ENCODE measurements at regions not wholly inside any gene's neighbourhood (a gene's known extent, or its start where the extent isn't known, plus 50 kb on each side); places are given as distances from the start of the nearest gene placed in this dataset.
A peak's percentile ranks its signal among the peaks of the same experiment; 100 is the strongest.

- Mint-ChIP-seq H3K27ac (no peak overlapping the region), H3K36me3 (ENCODE audit: low read depth) (no peaks in the 10 kb centered on the region), H3K4me1 (no peaks in the 10 kb centered on the region), H3K9me3 (no peaks in the 10 kb centered on the region), H3K27me3 (ENCODE audit: insufficient read depth) (peaks cover 3% of the 10 kb centered on the region), H3K4me3 (no peak overlapping the region)
- Histone ChIP-seq H3K36me3 (ENCODE audit: control insufficient read depth, insufficient read depth, low read length) (no peaks in the 10 kb centered on the region), H3K27ac (ENCODE audit: low read depth, low read length) (no peak overlapping the region), H3K9me3 (ENCODE audit: control insufficient read depth, low read length) (no peaks in the 10 kb centered on the region), H3K27me3 (ENCODE audit: control insufficient read depth, insufficient read depth, low read length, poor library complexity, severe bottlenecking) (peaks cover 4% of the 10 kb centered on the region), H3K4me3 (ENCODE audit: low read length) (no peak overlapping the region), H3K9ac (ENCODE audit: extremely low read depth, low read length, poor library complexity, severe bottlenecking) (no peak overlapping the region), H3K4me1 (ENCODE audit: control insufficient read depth, insufficient read depth, low read length) (no peaks in the 10 kb centered on the region)
- DNase-seq: no peak
- TF ChIP-seq CTCF (conservative IDR thresholded peaks at IDR 0.05): peak; percentile 32
These were observed 64.0 kb upstream of the REG3A start for GRCh38 chr2:79223539-79223938.

- Mint-ChIP-seq H3K36me3 (ENCODE audit: low read depth) (peaks cover 7% of the 10 kb centered on the region), H3K4me1 (no peaks in the 10 kb centered on the region), H3K27ac (no peak overlapping the region), H3K4me3 (no peak overlapping the region), H3K27me3 (ENCODE audit: insufficient read depth) (peaks cover 17% of the 10 kb centered on the region), H3K9me3 (peaks cover 27% of the 10 kb centered on the region)
- no peak overlapping the region for H3K4me3 ChIP-seq (ENCODE audit: low read length)
- H3K9ac ChIP-seq (ENCODE audit: extremely low read depth, low read length, poor library complexity, severe bottlenecking): no peak overlapping the region
- no peaks in the 10 kb centered on the region for H3K9me3 ChIP-seq (ENCODE audit: control insufficient read depth, low read length)
- H3K27ac ChIP-seq (ENCODE audit: low read depth, low read length): no peak overlapping the region
- DNase-seq: peak; percentile 81
- peak; percentile 96 for TF ChIP-seq CTCF (conservative IDR thresholded peaks at IDR 0.05)
- H3K4me1 ChIP-seq (ENCODE audit: control insufficient read depth, insufficient read depth, low read length): no peaks in the 10 kb centered on the region
- no peaks in the 10 kb centered on the region for H3K36me3 ChIP-seq (ENCODE audit: control insufficient read depth, insufficient read depth, low read length)
- H3K27me3 ChIP-seq (ENCODE audit: control insufficient read depth, insufficient read depth, low read length, poor library complexity, severe bottlenecking): peaks cover 6% of the 10 kb centered on the region
- 41 to 44% methylated on average over 8 to 9 of the region's 9 CpGs for WGBS, 2 experiments (ENCODE audit: insufficient coverage in 1 of 2, insufficient read length in 1 of 2)
These were observed 59.9 kb upstream of the REG3A start for GRCh38 chr2:79219383-79219988.

GRCh38 chr2:79210274-79210917, 50.8 kb upstream of the REG3A start:
- TF ChIP-seq CTCF (conservative IDR thresholded peaks at IDR 0.05): no peak
- Histone ChIP-seq H3K9me3 (ENCODE audit: control insufficient read depth, low read length) (no peaks in the 10 kb centered on the region), H3K27ac (ENCODE audit: low read depth, low read length) (no peak overlapping the region), H3K4me3 (ENCODE audit: low read length) (no peak overlapping the region), H3K27me3 (ENCODE audit: control insufficient read depth, insufficient read depth, low read length, poor library complexity, severe bottlenecking) (peaks cover 63% of the 10 kb centered on the region), H3K9ac (ENCODE audit: extremely low read depth, low read length, poor library complexity, severe bottlenecking) (no peak overlapping the region), H3K4me1 (ENCODE audit: control insufficient read depth, insufficient read depth, low read length) (no peaks in the 10 kb centered on the region), H3K36me3 (ENCODE audit: control insufficient read depth, insufficient read depth, low read length) (no peaks in the 10 kb centered on the region)
- peaks cover 3% of the 10 kb centered on the region for H3K9me3 Mint-ChIP-seq
- WGBS, 2 experiments (ENCODE audit: insufficient coverage in 1 of 2, insufficient read length in 1 of 2): 95% methylated on average over 2 of the region's 2 CpGs; no CpG with 5 or more reads in 1 of the 2 experiments
- no peaks in the 10 kb centered on the region for H3K36me3 Mint-ChIP-seq (ENCODE audit: low read depth)
- no peak for DNase-seq
- H3K27me3 Mint-ChIP-seq (ENCODE audit: insufficient read depth): peaks cover 48% of the 10 kb centered on the region
- H3K27ac Mint-ChIP-seq: no peak overlapping the region
- H3K4me1 Mint-ChIP-seq: peaks cover 19% of the 10 kb centered on the region
- H3K4me3 Mint-ChIP-seq: no peak overlapping the region
